ENCODE measurements at regions not wholly inside any gene's neighbourhood (a gene's known extent, or its start where the extent isn't known, plus 50 kb on each side); places are given as distances from the start of the nearest gene placed in this dataset.

DNA sequence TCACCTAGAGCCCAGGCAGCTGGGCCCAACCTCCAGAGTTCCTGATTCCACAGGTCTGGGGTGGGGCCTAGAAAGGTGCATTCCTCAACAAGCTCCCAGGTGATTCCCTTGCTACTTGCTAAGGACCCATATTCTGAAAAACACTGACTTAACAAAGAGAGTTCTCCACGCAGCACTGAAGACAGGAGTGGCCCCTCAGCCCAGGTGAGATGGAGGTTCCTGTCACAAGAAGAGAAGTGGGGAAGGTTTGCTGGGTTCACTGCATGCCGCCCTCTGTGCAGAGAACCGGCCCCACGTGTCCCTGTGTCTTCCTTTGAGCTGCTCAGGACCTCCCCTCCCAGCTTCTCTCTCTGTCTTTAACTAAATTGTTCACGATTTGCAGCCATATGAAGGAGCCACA, 201.4 kb upstream of the DDX18 start:
- TF ChIP-seq POLR2A (IDR thresholded peaks at IDR 0.05; ENCODE audit: low read depth, low read length) = no peak
- no peak for TF ChIP-seq TAF1 (IDR thresholded peaks at IDR 0.05; ENCODE audit: borderline replicate concordance, low read depth, low read length)
